ENCODE measurements at regions not wholly inside any gene's neighbourhood (a gene's known extent, or its start where the extent isn't known, plus 50 kb on each side); places are given as distances from the start of the nearest gene placed in this dataset.

DNA sequence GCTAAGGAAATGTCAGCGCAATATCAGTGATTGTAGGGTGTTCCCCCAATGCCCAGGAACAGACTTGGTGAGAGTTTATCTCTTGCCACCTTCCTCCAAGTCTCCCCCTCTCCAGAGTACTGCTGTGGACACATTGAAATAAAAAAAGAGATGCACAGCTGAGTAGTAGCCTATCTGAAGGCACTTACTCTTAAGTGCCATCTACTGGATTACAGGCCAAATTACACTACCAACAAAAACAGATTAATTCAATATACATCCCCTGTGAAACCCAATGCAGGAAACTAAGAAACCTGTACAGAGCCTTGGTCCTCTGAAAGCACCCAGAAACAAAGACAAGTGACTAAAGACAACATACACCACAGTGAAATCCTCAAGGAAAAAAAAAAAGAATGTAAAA is 460.3 kb downstream of the ZIC3 start:
- TF ChIP-seq, protein P1, sequence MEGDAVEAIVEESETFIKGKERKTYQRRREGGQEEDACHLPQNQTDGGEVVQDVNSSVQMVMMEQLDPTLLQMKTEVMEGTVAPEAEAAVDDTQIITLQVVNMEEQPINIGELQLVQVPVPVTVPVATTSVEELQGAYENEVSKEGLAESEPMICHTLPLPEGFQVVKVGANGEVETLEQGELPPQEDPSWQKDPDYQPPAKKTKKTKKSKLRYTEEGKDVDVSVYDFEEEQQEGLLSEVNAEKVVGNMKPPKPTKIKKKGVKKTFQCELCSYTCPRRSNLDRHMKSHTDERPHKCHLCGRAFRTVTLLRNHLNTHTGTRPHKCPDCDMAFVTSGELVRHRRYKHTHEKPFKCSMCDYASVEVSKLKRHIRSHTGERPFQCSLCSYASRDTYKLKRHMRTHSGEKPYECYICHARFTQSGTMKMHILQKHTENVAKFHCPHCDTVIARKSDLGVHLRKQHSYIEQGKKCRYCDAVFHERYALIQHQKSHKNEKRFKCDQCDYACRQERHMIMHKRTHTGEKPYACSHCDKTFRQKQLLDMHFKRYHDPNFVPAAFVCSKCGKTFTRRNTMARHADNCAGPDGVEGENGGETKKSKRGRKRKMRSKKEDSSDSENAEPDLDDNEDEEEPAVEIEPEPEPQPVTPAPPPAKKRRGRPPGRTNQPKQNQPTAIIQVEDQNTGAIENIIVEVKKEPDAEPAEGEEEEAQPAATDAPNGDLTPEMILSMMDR (IDR thresholded peaks at IDR 0.05) = no peak
- no peak for TF ChIP-seq POLR2A (IDR thresholded peaks at IDR 0.05)
